ENCODE measurements at regions not wholly inside any gene's neighbourhood (a gene's known extent, or its start where the extent isn't known, plus 50 kb on each side); places are given as distances from the start of the nearest gene placed in this dataset.
A peak's percentile ranks its signal among the peaks of the same experiment; 100 is the strongest.

- TF ChIP-seq CTCF (IDR thresholded peaks at IDR 0.05; ENCODE audit: low read depth, low read length, missing input control) (no peak), YY1 (IDR thresholded peaks at IDR 0.05) (no peak), JUND (IDR thresholded peaks at IDR 0.05) (no peak), RXRA (IDR thresholded peaks at IDR 0.05) (no peak), ZBTB33 (IDR thresholded peaks at IDR 0.05) (no peak), MAX (IDR thresholded peaks at IDR 0.05) (no peak)
Observed at GRCh38 chr2:64722291-64723044, 68.8 kb upstream of the SERTAD2 start (continued).

- Histone ChIP-seq H3K4me1 (ENCODE audit: control insufficient read depth in 4 of 4, insufficient read depth in 4 of 4, low read length in 3 of 4) (peaks cover 3 to 37% (median 16%) of the 10 kb centered on the region in 4 donors), H3K36me3 (ENCODE audit: control insufficient read depth in 4 of 4, insufficient read depth in 3 of 4, low read depth in 1 of 4, low read length in 3 of 4) (no peaks in the 10 kb centered on the region), H3K27me3 (ENCODE audit: control insufficient read depth in 4 of 4, insufficient read depth in 4 of 4, low read length in 3 of 4) (no peaks in the 10 kb centered on the region), H3K4me3 (ENCODE audit: low read depth in 1 of 3, low read length in 3 of 3) (no peak overlapping the region), H3K9me3 (ENCODE audit: control insufficient read depth in 4 of 4, low read length in 3 of 4) (no peaks in the 10 kb centered on the region), H3K9ac (ENCODE audit: low read depth in 1 of 2, low read length in 2 of 2) (peak overlapping the region in 1 of 2 donors; percentile 42), H3K27ac (ENCODE audit: low read depth in 1 of 2, low read length in 2 of 2) (no peak overlapping the region)
- TF ChIP-seq GABPA (IDR thresholded peaks at IDR 0.05 in 1 of 2, conservative IDR thresholded peaks at IDR 0.05 in 1 of 2), result no peak
- TF ChIP-seq HNF4A (conservative IDR thresholded peaks at IDR 0.05), result no peak
- TF ChIP-seq ATF3 (IDR thresholded peaks at IDR 0.05), result no peak
- no peak for TF ChIP-seq RAD21 (IDR thresholded peaks at IDR 0.05)
- no peak for TF ChIP-seq MAX (IDR thresholded peaks at IDR 0.05)
- TF ChIP-seq HNF4G (IDR thresholded peaks at IDR 0.05), result no peak
- TF ChIP-seq RXRA (IDR thresholded peaks at IDR 0.05), result no peak
- TF ChIP-seq JUND (IDR thresholded peaks at IDR 0.05), result no peak
- no peak for TF ChIP-seq FOXA2 (IDR thresholded peaks at IDR 0.05)
- DNase-seq (ENCODE audit: low spot score), result no peak
- WGBS, result 75% methylated on average over 3 of the region's 3 CpGs
Observed at GRCh38 chr2:64727013-64727767, 73.5 kb upstream of the SERTAD2 start.

- no peaks in the 10 kb centered on the region for H3K36me3 ChIP-seq (ENCODE audit: control insufficient read depth in 4 of 4, insufficient read depth in 3 of 4, low read depth in 1 of 4, low read length in 3 of 4)
- TF ChIP-seq FOXA2 (IDR thresholded peaks at IDR 0.05), result no peak
- no peak for TF ChIP-seq ZBTB33 (IDR thresholded peaks at IDR 0.05)
- TF ChIP-seq EGR1 (IDR thresholded peaks at IDR 0.05; ENCODE audit: low read depth in 2 of 2), result no peak
- TF ChIP-seq RAD21 (IDR thresholded peaks at IDR 0.05), result no peak
- TF ChIP-seq JUND (IDR thresholded peaks at IDR 0.05), result no peak
- TF ChIP-seq GABPA (IDR thresholded peaks at IDR 0.05 in 1 of 2, conservative IDR thresholded peaks at IDR 0.05 in 1 of 2), result no peak
- no peak for TF ChIP-seq HNF4A (conservative IDR thresholded peaks at IDR 0.05)
- TF ChIP-seq TAF1 (conservative IDR thresholded peaks at IDR 0.05), result no peak
- TF ChIP-seq FOXA1 (IDR thresholded peaks at IDR 0.05), result no peak
- no peak for TF ChIP-seq SP1 (IDR thresholded peaks at IDR 0.05)
- TF ChIP-seq NR2F2 (IDR thresholded peaks at IDR 0.05), result no peak
- WGBS, result 78% methylated on average over 10 of the region's 11 CpGs
- H3K4me1 ChIP-seq (ENCODE audit: control insufficient read depth in 4 of 4, insufficient read depth in 4 of 4, low read length in 3 of 4), result peaks cover 3 to 38% (median 17%) of the 10 kb centered on the region in 4 donors
- no peak overlapping the region for H3K27ac ChIP-seq (ENCODE audit: low read depth in 1 of 2, low read length in 2 of 2)
- no peaks in the 10 kb centered on the region for H3K27me3 ChIP-seq (ENCODE audit: control insufficient read depth in 4 of 4, insufficient read depth in 4 of 4, low read length in 3 of 4)
- no peak for DNase-seq (ENCODE audit: low spot score)
- no peak overlapping the region for H3K4me3 ChIP-seq (ENCODE audit: low read depth in 1 of 3, low read length in 3 of 3)
- H3K9me3 ChIP-seq (ENCODE audit: control insufficient read depth in 4 of 4, low read length in 3 of 4), result no peaks in the 10 kb centered on the region
- no peak overlapping the region for H3K9ac ChIP-seq (ENCODE audit: low read depth in 1 of 2, low read length in 2 of 2)
Observed at GRCh38 chr2:64727843-64728463, 74.2 kb upstream of the SERTAD2 start.

Data from liver (tissue), 8 donors.